DND-41 (cell line): ENCODE measurements at regions not wholly inside any gene's neighbourhood (a gene's known extent, or its start where the extent isn't known, plus 50 kb on each side); places are given as distances from the start of the nearest gene placed in this dataset.

ENCODE experiments used
- ATAC-seq: fragments of 200-7000 bp; cut with Tn5 transposase; 3 replicates; pipeline ENCODE4 v1.9.1; 2021; ENCODE audit warnings: low read depth; ENCODE audit not compliant: insufficient read depth
- DNase-seq: peaks from one replicate; pipeline ENCODE4 v3.0.0-alpha.2; 2020
- H2AFZ ChIP-seq: 2 replicates; pipeline ENCODE4 v1.6.0; 2012; ENCODE audit warnings: low read depth, low read length
- H3K27ac ChIP-seq: 2 replicates; pipeline ENCODE4 v1.5.1; 2012; ENCODE audit warnings: low read length, inconsistent platforms
- H3K27me3 ChIP-seq: fragments of 200-600 bp; sonication (generic); 2 replicates; pipeline ENCODE4 v1.6.0; 2012; ENCODE audit warnings: low read length, mild to moderate bottlenecking, inconsistent platforms; ENCODE audit not compliant: insufficient read depth, poor library complexity
- H3K36me3 ChIP-seq: 2 replicates; pipeline ENCODE4 v1.5.1; 2012; ENCODE audit warnings: low read length, inconsistent platforms; ENCODE audit not compliant: insufficient read depth
- H3K4me1 ChIP-seq: 2 replicates; pipeline ENCODE4 v1.5.1; 2012; ENCODE audit warnings: mild to moderate bottlenecking, low read length; ENCODE audit not compliant: insufficient read depth
- H3K4me2 ChIP-seq: 2 replicates; pipeline ENCODE4 v1.6.0; 2012; ENCODE audit warnings: mild to moderate bottlenecking, moderate library complexity, low read length, inconsistent platforms; ENCODE audit not compliant: insufficient read depth
- H3K4me3 ChIP-seq, 2 experiments: fragments of 200-600 bp in 1 of 2; shearing (Covaris generic) in 1 of 2; 2 replicates each; pipeline ENCODE4 v1.5.1; 2012 to 2016; ENCODE audit warnings: inconsistent platforms in 2 of 2, low read length in 2 of 2, mild to moderate bottlenecking in 2 of 2, low read depth in 1 of 2, moderate library complexity in 1 of 2
- H3K79me2 ChIP-seq: 2 replicates; pipeline ENCODE4 v1.6.0; 2012; ENCODE audit warnings: low read length, inconsistent platforms; ENCODE audit not compliant: insufficient read depth
- H3K9ac ChIP-seq: 2 replicates; pipeline ENCODE4 v1.6.0; 2012; ENCODE audit warnings: low read depth, mild to moderate bottlenecking, inconsistent platforms, low read length, moderate library complexity
- H3K9me3 ChIP-seq: 2 replicates; pipeline ENCODE4 v1.5.1; 2012; ENCODE audit warnings: low read length, moderate library complexity, mild to moderate bottlenecking, inconsistent platforms; ENCODE audit not compliant: insufficient read depth, severe bottlenecking
- H4K20me1 ChIP-seq: 2 replicates; pipeline ENCODE4 v1.6.0; 2012; ENCODE audit warnings: low read length; ENCODE audit not compliant: insufficient read depth
- EZH2 ChIP-seq: IDR thresholded peaks from 3 replicates; pipeline ENCODE4 v1.6.1; 2012; ENCODE audit warnings: borderline replicate concordance, low read depth, mild to moderate bottlenecking, moderate library complexity, low read length, inconsistent platforms; ENCODE audit not compliant: severe bottlenecking
- TF ChIP-seq, protein P1 (sequence below): IDR thresholded peaks from 2 replicates; pipeline ENCODE4 v1.5.1; 2012; ENCODE audit warnings: borderline replicate concordance, low read length, moderate library complexity, mild to moderate bottlenecking; ENCODE audit not compliant: poor library complexity, severe bottlenecking; ENCODE audit errors: extremely low read depth

DNA sequence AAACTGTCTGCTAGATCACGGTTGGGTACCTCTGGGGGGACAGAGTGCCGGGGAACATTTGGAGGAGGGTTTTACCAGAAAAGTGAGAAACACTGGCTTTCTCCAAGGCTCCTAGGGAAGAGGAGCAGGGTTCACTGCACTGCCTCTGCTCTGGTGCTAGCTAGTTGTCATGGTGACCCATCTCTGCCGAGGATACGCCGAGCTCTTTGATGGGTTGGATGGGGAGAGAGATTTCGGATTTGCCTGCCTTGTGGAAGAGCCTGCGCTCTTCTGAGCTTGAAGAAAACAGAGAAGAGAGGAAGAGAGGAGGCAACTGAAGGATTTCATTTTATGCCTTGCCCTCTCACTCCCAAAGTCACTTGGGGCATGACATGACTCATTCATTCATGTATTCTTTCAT lies 92.1 kb downstream of the NAV1 start:
- ATAC-seq (no peak), DNase-seq (no peak)
- Histone ChIP-seq H3K9ac (no peak overlapping the region), H4K20me1 (no peaks in the 10 kb centered on the region; the same call in 1 of the 2 replicates), H3K9me3 (no peaks in the 10 kb centered on the region), H3K4me3 (no peak overlapping the region), H3K36me3 (no peaks in the 10 kb centered on the region), H3K27ac (no peak overlapping the region), H3K79me2 (no peaks in the 10 kb centered on the region), H2AFZ (no peak overlapping the region), H3K4me2 (no peak overlapping the region), H3K27me3 (no peaks in the 10 kb centered on the region), H3K4me1 (no peaks in the 10 kb centered on the region)
- no peak for TF ChIP-seq EZH2
- TF ChIP-seq, protein P1, sequence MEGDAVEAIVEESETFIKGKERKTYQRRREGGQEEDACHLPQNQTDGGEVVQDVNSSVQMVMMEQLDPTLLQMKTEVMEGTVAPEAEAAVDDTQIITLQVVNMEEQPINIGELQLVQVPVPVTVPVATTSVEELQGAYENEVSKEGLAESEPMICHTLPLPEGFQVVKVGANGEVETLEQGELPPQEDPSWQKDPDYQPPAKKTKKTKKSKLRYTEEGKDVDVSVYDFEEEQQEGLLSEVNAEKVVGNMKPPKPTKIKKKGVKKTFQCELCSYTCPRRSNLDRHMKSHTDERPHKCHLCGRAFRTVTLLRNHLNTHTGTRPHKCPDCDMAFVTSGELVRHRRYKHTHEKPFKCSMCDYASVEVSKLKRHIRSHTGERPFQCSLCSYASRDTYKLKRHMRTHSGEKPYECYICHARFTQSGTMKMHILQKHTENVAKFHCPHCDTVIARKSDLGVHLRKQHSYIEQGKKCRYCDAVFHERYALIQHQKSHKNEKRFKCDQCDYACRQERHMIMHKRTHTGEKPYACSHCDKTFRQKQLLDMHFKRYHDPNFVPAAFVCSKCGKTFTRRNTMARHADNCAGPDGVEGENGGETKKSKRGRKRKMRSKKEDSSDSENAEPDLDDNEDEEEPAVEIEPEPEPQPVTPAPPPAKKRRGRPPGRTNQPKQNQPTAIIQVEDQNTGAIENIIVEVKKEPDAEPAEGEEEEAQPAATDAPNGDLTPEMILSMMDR: no peak

DNA sequence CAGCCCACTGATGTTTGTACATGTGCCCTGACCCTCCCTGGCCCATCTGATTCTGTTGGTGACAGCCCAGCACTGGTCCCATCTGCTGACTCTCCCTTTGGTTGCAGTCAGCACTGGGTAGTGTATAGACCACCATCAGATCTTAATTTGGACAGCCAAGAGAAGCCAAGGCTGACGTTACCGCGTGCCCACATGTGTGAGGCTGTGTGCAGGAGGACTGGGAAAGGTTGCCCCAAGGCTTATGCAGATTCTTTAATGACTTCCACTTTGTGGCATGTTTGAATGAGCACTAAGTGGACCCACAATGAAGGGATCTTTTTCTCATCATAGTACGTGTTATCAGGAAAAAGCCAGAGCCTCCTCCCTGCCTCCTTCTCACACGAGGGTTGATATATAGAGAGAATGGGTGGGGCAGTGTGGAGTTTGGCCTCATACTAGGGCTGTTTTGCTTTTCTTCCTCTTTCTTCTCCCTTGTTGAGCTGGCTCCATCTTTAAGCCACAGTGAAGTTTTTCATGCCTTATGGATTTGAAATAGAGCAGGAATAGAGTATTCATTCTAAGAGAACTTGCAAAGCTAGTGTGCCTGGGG lies 93.5 kb downstream of the NAV1 start:
- no peak overlapping the region for H3K9ac ChIP-seq
- H3K4me2 ChIP-seq: no peak overlapping the region
- H3K9me3 ChIP-seq: no peaks in the 10 kb centered on the region
- no peaks in the 10 kb centered on the region; the same call in 1 of the 2 replicates for H4K20me1 ChIP-seq
- no peak overlapping the region for H3K4me3 ChIP-seq
- H3K27me3 ChIP-seq: peaks cover 7% of the 10 kb centered on the region
- no peaks in the 10 kb centered on the region for H3K79me2 ChIP-seq
- TF ChIP-seq, protein P1: no peak
- TF ChIP-seq EZH2: no peak
- DNase-seq: no peak
- H2AFZ ChIP-seq: no peak overlapping the region
- no peaks in the 10 kb centered on the region for H3K36me3 ChIP-seq
- no peaks in the 10 kb centered on the region for H3K4me1 ChIP-seq
- ATAC-seq: no peak
- no peak overlapping the region for H3K27ac ChIP-seq

DNA sequence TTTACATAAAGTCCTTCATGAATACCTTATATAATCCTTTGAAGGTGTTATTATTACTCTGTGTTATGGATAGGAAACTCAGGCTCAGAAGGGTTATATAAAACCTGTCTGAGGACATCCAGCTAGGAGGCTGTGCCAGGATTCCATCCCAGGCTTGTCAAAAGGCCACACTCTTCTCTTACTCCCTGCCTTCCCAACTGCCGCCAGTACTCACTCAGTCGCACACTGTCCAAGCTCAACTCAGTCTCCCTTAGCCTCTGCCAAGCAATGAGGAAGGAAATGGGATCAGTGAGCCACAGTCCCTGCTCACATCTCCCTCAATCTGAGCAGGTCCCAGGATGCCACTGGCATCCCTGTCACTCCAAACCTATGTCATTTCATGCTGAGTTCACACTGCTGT lies 94.4 kb downstream of the NAV1 start:
- ATAC-seq (no peak), DNase-seq (no peak)
- Histone ChIP-seq H3K9ac (no peak overlapping the region), H3K4me3 (no peak overlapping the region), H3K27me3 (peaks cover 13% of the 10 kb centered on the region), H3K36me3 (no peaks in the 10 kb centered on the region), H3K79me2 (no peaks in the 10 kb centered on the region), H3K4me1 (no peaks in the 10 kb centered on the region), H3K4me2 (no peak overlapping the region), H2AFZ (no peak overlapping the region), H3K9me3 (no peaks in the 10 kb centered on the region), H3K27ac (no peak overlapping the region), H4K20me1 (no peaks in the 10 kb centered on the region; the same call in 1 of the 2 replicates)
- TF ChIP-seq EZH2: no peak
- TF ChIP-seq, protein P1: no peak

DNA sequence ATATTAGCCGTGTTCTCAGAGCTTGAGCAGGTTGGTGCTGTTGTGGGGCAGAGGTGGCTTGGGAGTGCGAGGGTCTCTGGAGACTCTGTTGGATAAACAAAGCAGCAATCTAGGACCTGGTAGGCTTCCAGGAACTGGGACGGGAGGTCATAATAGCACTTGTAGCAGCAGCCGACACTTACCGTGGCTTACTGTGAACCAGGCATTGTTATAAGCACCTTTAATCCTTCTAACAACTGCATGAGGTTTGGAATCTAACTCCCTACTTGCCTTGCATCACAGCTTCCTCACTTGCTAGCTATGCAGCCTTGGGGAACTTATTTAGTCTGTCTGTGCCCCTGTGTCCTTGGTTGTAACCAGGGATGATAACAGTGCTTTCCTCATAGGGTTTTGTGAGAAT lies 94.9 kb downstream of the NAV1 start:
- H3K9me3 ChIP-seq: no peaks in the 10 kb centered on the region
- H3K4me1 ChIP-seq: no peaks in the 10 kb centered on the region
- no peak overlapping the region for H3K27ac ChIP-seq
- H3K9ac ChIP-seq: no peak overlapping the region
- no peak overlapping the region for H3K4me2 ChIP-seq
- peaks cover 13% of the 10 kb centered on the region for H3K27me3 ChIP-seq
- DNase-seq (no peak), ATAC-seq (no peak)
- no peak for TF ChIP-seq EZH2
- TF ChIP-seq, protein P1: no peak
- H3K4me3 ChIP-seq: no peak overlapping the region
- no peak overlapping the region for H2AFZ ChIP-seq
- no peaks in the 10 kb centered on the region; the same call in 1 of the 2 replicates for H4K20me1 ChIP-seq
- no peaks in the 10 kb centered on the region for H3K79me2 ChIP-seq
- no peaks in the 10 kb centered on the region for H3K36me3 ChIP-seq
